ENCODE measurements at regions not wholly inside any gene's neighbourhood (a gene's known extent, or its start where the extent isn't known, plus 50 kb on each side); places are given as distances from the start of the nearest gene placed in this dataset.

DNA sequence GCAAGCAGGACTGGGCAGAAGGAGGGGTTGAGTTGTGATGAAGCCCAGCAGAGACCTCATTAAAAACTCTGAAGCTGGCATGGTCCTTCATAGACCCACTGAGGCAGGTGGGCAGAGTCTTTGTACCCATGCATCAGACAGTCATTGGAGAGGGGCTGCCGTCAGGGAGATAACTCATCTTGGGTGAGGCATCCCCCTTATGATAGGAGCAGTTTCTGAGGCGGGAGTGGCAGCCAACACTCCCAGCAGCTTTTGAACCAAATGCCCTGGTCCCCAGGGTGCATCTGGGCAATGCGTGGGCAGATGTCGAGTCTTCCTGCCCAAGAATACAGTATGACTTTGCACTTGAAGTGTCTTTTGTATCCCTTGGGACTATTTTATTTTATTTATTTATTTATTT lies 68.1 kb downstream of the HTR5A start:
- no peak for DNase-seq (ENCODE audit: low read depth in 1 of 2, low spot score in 1 of 2)

DNA sequence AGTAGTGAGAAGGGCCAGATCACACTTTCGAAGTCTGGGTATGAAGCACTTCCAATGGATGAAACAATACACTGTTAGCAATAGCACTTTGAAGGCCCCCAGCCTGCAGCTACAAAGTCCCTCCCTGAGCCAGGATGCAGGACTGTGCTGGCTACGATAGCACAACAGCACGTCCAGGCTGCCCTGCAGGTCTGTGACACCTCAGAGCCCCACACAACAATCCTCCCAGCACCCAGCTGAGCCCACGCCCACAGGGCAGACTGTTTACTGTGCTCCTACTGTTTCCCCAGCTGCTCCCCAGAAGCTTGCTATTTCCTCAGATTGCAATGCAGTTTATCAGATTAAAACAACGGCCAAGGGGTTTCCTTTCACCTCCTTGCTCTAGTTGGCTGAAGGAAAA lies 71.4 kb downstream of the HTR5A start:
- DNase-seq (ENCODE audit: low read depth in 1 of 2, low spot score in 1 of 2): no peak

DNA sequence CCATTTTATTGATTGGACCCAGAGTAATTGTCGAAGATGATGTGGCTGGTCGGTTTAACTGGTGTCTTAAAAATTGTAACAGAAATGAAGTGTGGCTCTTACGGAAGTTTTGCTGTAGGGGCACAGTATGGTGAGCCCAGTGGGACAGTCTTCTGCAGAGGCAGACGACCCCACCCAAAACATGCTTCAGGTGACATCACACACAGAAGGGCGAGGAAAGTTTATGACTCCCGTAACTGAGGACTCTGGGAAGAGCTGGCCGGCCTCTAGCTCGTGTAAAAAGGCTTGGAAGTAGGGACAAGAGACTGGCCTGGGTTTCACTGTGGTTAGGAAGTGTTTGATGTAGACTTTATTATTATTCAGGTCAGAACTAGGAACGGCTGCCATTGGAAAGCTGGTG lies 73.3 kb downstream of the HTR5A start:
- DNase-seq (ENCODE audit: low read depth in 1 of 2, low spot score in 1 of 2): no peak

GRCh38 chr7:155144371-155144770 lies 74.2 kb downstream of the HTR5A start:
- DNase-seq (ENCODE audit: low read depth in 1 of 2, low spot score in 1 of 2): no peak

DNA sequence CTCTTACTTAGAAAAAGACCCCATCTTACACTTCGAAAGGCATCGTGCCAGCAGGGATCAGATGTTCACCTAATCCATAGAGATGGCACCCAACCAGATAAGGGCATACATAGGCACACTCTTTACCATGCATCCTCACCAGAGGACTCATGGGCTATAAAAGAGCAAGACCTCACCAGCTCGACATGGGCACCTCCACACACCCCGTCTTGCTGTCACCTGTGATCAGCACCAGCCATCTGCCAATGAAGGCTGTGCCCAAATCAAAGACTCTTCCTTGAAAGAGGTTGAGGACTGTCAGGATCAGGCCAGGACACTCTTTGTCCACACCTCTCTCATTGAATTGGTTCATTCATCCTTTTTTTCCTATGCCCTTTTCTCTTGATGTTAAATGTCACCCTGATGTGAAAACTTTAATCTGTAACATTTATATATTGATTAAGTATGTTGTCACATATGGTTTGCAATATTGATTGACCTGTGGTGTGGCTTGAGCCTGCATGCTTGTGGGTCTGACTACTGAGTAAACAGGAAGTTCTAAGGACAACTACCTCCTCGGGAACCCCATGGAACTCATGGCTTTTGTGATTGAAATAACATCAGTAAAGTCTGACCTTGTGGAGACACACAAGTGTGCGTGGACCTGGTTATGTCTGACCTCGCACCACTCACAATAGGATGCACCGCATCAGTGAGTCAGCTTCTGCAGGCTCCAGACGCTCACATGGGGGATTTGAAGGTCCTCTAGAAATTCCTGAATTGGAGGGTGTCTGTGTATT lies 75.5 kb downstream of the HTR5A start:
- DNase-seq (ENCODE audit: low read depth in 1 of 2, low spot score in 1 of 2): no peak

GRCh38 chr7:155147172-155147571 lies 77.0 kb downstream of the HTR5A start:
- DNase-seq (ENCODE audit: low read depth in 1 of 2, low spot score in 1 of 2): no peak

- DNase-seq (ENCODE audit: low read depth in 1 of 2, low spot score in 1 of 2): no peak
Measured at GRCh38 chr7:155147624-155148023, 77.5 kb downstream of the HTR5A start.

DNA sequence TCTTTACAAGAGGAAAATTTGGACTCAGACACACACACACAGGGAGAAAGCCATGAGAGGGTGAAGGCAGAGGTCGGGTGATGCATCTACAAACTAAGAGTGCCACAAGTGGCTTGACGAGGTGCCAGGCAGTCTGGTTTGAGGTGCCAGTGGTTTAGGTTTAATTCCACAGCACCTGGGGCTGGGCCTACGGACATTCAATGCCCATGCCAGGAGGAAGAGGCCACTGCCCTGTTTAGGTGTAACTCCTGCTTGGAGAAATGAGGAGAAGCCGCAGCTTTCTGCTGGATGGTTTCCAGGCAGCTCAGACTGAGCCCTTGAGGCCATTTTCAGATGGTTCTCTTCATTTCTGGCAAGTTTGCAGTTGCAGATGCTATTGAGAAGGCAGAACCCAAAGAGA lies 83.6 kb downstream of the HTR5A start:
- DNase-seq (ENCODE audit: low read depth in 1 of 2, low spot score in 1 of 2): no peak

- DNase-seq (ENCODE audit: low read depth in 1 of 2, low spot score in 1 of 2): no peak
Measured at GRCh38 chr7:155154586-155154985, 84.5 kb downstream of the HTR5A start.

GRCh38 chr7:155161690-155162089 lies 91.6 kb downstream of the HTR5A start:
- no peak for DNase-seq (ENCODE audit: low read depth in 1 of 2, low spot score in 1 of 2)

- DNase-seq (ENCODE audit: low read depth in 1 of 2, low spot score in 1 of 2): no peak
Measured at GRCh38 chr7:155162422-155162821, 92.3 kb downstream of the HTR5A start.

GRCh38 chr7:155163696-155164095 lies 93.6 kb downstream of the HTR5A start:
- no peak for DNase-seq (ENCODE audit: low read depth in 1 of 2, low spot score in 1 of 2)

- no peak for DNase-seq (ENCODE audit: low read depth in 1 of 2, low spot score in 1 of 2)
Measured at GRCh38 chr7:155164316-155164715, 94.2 kb downstream of the HTR5A start.

- no peak for DNase-seq (ENCODE audit: low read depth in 1 of 2, low spot score in 1 of 2)
Measured at GRCh38 chr7:155166108-155166507, 96.0 kb downstream of the HTR5A start.

DNA sequence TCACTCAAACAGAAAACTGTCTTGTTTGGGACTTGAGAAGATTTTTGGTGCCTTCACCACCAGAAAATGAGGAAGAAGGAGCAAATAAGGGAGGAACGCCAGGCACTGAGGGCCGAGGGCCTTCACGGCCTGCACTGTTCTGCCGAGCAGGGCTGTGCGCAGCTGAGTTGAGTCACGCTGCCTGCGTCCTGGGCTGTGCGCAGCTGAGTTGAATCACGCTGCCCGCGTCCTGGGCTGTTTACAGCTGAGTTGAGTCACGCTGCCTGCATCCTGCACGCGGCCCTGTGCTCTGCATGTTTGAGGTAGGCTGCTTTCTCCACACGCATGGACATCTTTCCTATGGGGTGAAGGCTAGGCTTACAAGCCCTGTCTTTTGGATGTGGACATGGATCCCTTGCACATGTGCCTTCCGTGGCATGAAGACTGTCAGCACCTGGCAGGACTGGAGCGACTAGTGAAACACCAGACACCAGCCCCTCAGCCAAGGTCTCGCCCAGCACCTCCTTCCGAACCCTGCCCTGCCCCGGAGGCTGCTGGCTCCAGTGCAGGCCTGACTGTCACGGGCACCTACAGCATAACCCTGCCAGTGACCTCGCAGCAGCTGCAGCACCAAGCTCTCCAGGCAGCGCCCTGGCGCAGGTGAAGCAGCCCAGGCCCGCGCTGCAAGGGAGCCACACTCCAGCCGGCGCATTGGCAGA lies 96.7 kb downstream of the HTR5A start:
- no peak for DNase-seq (ENCODE audit: low read depth in 1 of 2, low spot score in 1 of 2)

DNA sequence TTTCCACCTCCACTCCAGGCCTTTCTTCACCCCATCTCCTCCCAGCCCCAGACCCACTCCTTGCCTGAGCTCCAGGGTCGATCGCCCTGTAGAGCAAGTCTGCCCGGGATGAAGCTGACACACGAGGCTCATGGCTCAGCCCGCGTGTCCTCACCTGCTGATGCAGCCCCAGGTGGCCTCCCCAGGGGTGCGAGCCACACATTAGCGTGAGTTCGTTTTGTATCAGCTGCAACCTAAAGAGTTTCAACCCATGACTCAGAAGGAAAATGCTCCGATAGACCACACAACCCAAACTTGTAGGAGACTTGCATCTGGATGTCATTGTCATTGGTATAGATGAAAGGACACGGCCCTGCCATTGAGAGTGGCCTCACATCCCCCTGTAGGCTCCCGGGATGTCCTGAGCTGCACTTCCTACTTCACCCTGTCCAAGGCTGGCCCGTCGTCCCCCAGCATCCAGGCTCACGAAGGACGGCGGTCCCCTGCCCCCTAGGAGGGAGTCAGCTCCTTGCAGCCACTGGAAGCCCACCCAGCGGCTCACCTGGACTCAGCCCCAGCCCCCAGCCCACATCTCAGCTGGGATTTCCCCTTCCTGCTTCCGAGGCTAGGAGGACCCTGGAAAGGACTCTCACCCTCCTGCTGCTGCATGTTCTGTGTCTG lies 97.7 kb downstream of the HTR5A start:
- DNase-seq (ENCODE audit: low read depth in 1 of 2, low spot score in 1 of 2): no peak

DNA sequence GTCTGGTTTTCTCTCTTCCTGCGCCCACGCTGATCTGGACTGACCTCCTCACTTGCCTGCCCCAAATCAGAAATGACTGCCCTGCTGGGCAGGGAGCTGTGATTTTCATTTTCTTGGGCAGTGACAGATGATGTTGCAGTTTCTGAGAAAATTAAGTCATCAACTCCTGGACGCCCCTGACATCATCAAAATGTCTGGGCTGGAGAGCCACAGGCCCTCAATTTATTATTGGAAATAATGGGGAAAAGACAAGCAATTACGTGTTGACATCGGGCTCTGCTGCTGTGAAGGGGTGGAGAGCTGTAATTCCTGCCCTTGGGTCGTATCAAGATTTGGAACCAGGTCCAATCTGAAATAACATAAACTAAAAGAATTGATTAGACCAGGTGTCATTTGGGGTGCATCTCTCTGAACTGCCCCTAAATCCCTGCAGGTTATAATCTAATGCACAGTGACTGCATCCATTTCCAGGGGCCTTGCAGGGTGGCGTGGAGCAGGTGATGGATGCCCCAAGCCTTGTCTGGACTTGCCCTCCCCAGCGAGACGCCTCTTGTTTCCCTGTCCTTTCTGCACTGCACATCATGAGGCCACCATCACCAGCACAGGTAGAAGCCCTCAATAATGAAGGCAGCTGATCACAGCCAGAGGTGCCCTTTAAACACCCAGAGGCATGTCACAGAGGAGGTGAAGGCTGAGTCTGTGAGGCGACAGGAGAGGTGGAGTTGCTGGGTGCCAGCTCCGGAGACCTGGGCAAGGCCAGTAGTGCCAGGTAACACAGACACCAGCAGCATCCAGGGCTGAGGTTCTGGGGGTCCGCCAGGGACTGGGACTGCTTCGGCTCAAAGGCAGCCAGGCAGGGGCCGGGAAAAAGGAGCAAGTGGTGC lies 98.7 kb downstream of the HTR5A start:
- DNase-seq (ENCODE audit: low read depth in 1 of 2, low spot score in 1 of 2): no peak

GRCh38 chr7:155169498-155170065 lies 99.5 kb downstream of the HTR5A start:
- DNase-seq (ENCODE audit: low read depth in 1 of 2, low spot score in 1 of 2): no peak

- DNase-seq (ENCODE audit: low read depth in 1 of 2, low spot score in 1 of 2): no peak
Measured at GRCh38 chr7:155170331-155170730, 100.2 kb downstream of the HTR5A start.

GRCh38 chr7:155172141-155172540 lies 102.0 kb downstream of the HTR5A start:
- DNase-seq (ENCODE audit: low read depth in 1 of 2, low spot score in 1 of 2): no peak

DNA sequence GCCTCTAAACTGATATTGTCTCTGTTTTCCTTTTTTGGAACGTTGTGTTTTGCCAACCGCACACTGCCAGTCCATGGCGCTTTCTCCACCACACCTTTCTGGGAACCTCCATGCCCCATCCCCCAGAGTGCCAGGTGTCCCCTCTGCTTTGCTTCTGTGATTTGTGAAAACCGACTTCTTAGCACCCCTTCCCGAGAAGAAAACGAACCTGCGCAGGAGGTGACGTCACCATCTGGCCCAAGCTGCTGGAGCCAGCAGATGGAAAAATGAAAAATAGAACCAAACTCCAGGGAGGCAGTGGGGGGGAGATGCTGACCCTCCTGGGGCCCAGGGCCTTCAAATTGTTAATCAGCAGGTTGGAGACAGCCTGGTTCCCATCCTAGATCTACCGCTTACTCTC lies 103.8 kb downstream of the HTR5A start:
- DNase-seq (ENCODE audit: low read depth in 1 of 2, low spot score in 1 of 2): no peak
